GM21619 (cell line): ENCODE measurements at regions not wholly inside any gene's neighbourhood (a gene's known extent, or its start where the extent isn't known, plus 50 kb on each side); places are given as distances from the start of the nearest gene placed in this dataset.

Source experiments
- ATAC-seq: cut with Tn5 transposase; IDR thresholded peaks from one replicate; pipeline ENCODE4 v1.9.1; 2021; ENCODE audit not compliant: unreplicated experiment

GRCh38 chr18:34592481-34592880 lies 117.6 kb upstream of the DTNA start:
- no peak for ATAC-seq

- no peak for ATAC-seq
These were observed 117.1 kb upstream of the DTNA start for GRCh38 chr18:34592961-34593382.

DNA sequence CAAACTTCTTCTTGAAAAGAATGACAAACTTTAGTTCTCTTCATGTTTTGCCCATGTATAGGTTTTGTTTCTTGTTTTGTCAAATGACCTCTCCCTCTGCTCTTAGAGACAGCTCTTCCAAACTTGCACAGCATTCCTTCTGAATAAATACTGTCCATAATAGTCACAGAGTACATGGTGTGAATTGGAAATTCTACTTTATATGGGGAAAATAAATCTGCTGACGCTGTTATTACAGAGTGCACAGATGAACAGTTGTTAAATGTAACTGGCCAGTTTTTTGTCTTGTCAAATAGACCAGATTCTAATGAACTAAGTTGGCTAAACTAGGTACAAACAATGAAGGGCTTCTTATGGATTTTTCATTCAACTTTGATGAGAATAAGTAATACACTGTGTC lies 115.8 kb upstream of the DTNA start:
- no peak for ATAC-seq

- no peak for ATAC-seq
These were observed 114.4 kb upstream of the DTNA start for GRCh38 chr18:34595690-34596089.

- ATAC-seq = no peak
These were observed 111.9 kb upstream of the DTNA start for GRCh38 chr18:34598120-34598635.

- no peak for ATAC-seq
These were observed 109.9 kb upstream of the DTNA start for GRCh38 chr18:34600158-34600557.

GRCh38 chr18:34600874-34601656 lies 109.0 kb upstream of the DTNA start:
- ATAC-seq = no peak

GRCh38 chr18:34604591-34604990 lies 105.5 kb upstream of the DTNA start:
- no peak for ATAC-seq

DNA sequence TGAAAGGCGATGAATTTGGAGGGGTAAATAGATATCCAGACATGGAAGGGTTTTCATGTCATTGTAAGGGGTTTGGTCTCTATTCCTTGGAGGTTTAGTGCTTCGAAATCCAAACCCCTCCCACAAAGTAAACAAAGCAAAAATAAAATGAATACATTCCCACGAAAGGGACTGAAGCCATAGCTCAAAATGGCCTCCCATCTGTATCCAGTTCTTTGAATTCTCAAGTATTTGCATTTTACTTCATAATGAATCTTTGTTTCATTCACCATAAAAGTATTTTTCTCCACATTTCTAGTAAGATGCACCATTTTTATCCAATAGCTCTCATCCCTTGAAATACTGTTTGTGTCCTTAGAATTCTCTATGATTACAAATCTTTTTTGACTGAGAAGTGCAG lies 103.2 kb upstream of the DTNA start:
- ATAC-seq = no peak

DNA sequence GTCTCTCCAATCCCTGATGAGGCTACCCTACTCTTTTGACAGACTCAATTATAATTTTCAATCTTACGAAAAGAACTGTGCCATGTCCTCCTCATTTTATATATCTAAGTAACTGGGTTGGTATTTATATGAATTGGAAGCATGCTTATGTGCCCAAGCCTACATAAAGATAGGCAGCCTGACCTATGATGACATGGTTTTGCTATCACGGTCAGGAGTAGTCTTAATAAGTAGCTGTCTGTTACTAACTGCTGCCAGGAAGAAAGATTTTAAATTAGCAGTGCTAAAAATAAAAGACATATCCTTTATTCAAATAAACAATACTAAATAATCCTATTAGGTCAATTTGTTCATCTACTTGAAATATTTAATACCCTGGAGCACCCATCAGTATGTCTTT lies 102.0 kb upstream of the DTNA start:
- no peak for ATAC-seq

- ATAC-seq = no peak
These were observed 100.0 kb upstream of the DTNA start for GRCh38 chr18:34609986-34610648.

DNA sequence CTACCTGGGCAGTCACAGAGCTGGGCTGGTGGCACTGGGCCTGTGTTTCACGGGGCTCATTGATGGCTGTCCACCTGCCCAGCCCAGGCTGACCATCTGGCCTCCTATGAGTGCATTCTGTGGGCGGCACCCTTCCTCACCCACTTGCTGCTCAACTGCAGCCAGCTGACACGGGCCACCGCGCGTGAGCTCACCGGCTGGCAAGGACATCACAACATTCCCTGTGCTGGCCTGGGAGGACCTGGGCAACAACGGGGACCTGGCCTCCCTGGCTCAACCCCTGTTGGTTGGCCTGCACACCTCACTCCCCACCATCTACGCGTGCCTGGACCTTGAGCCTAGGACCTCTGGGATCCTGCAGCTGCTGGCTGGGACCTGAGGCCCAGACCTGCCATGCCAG lies 98.2 kb upstream of the DTNA start:
- no peak for ATAC-seq

- no peak for ATAC-seq
These were observed 89.7 kb upstream of the DTNA start for GRCh38 chr18:34620258-34620861.

GRCh38 chr18:34623557-34623956 lies 86.5 kb upstream of the DTNA start:
- ATAC-seq = no peak

DNA sequence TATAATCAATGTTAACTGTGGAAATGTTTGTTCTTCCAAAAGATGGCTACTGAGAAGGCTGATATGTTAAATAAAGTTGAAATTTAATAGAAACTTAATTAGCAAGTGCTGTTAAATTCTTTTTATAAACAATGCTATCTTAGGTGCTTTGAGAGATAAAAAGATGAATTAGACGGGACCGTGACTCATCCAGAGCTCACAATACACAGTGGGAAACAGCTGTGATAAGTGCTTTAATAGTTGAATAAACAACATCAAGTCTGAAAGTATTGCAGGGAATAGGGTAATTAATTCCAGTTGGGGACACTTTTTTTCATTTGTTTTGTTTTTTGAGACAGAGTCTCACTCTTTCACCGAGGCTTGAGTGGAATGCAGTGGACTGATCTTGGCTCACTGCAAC lies 85.5 kb upstream of the DTNA start:
- ATAC-seq = no peak

- no peak for ATAC-seq
These were observed 83.5 kb upstream of the DTNA start for GRCh38 chr18:34626404-34627136.

GRCh38 chr18:34627137-34627920 lies 82.8 kb upstream of the DTNA start:
- ATAC-seq = no peak

DNA sequence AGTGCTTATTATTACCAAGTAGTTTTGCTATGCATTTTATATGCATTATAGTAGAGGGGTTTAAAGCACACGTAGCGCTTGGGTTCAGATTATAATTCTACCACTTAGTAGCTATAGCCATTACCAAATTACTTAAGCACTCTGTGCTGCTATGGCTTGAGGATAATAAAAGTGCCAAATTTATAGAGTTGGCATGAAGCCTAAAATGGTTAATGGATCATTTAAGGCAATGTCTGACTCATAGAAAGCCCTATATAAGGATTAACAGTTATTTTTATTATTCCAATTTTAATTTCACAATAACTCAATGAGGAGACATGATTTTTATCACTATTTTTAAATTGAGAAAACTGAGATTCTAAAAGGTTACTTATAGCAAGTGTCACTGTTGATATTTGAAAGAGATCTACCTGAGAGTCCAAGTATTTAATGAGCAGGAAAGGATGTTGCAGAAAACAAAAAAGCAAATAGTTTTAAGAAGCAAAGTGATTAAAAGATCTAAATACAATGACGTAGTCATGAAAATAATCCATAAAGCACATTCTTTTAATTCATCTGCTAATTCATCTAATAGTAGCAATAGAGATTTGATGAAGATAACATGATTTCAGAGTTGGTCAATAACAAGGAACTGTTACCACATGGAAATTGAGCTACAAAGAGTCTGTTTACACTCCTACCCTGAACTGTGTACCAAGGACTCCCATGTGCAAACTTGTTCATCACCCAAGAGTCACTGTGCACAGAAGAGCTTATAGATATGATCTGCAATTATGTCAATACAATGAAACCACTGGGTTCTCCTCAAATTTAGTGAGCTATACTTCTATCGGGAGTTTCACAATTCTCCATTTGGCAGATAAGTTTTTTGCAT lies 78.8 kb upstream of the DTNA start:
- no peak for ATAC-seq

- ATAC-seq = no peak
These were observed 77.8 kb upstream of the DTNA start for GRCh38 chr18:34632321-34632720.

DNA sequence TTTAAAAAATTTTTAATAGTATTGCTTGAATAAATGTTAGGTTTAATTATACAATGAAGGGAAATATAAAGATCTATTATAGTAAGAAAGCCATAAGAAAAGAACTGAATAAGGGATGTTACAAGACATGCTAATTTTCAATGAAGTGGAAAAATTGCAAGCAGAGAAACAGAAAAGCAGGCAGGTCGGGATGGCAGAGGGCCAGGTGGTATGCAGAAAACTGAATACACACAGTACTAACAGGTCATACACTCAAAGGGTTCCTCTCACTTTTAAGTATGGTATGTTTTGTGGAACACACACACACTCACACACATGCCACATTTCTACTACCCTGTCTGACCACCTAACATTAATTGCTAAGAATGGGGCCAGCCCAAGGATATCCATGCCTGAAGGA lies 76.7 kb upstream of the DTNA start:
- ATAC-seq = no peak
